ENCODE measurements at regions not wholly inside any gene's neighbourhood (a gene's known extent, or its start where the extent isn't known, plus 50 kb on each side); places are given as distances from the start of the nearest gene placed in this dataset.

DNA sequence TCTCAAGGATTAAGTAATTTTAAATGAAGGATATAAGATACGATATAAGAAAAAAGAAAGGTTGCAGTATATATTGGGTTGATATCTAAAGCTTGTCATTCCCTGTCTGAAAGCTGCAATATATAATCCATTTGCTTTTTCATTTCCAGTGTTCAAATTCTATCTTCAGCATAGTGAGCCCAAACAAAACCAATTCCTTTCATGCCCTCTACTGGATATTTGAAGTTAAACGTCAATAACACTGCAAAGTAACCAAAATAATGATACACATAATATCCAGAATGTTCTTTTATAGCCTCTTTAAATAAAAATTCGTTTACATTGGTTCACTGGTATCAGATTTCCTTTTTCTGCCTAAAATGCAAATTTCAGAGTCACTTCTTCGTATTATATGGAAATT lies 64.5 kb upstream of the DAAM1 start:
- H3K9me3 Mint-ChIP-seq, result no peaks in the 10 kb centered on the region
- no peaks in the 10 kb centered on the region for H3K4me1 ChIP-seq (ENCODE audit: control insufficient read depth in 1 of 2, insufficient read depth in 2 of 2, low read length in 2 of 2)
- H3K4me3 ChIP-seq (replicated peaks in 1 of 3; ENCODE audit: low read depth in 2 of 3, low read length in 3 of 3), result no peak overlapping the region
- no peaks in the 10 kb centered on the region for H3K27me3 ChIP-seq (ENCODE audit: control insufficient read depth in 2 of 2, insufficient read depth in 2 of 2, low read length in 2 of 2)
- intact Hi-C loops (cut with micrococcal nuclease), result no loop called here
- H3K9ac ChIP-seq (ENCODE audit: insufficient read depth, low read length, poor library complexity, severe bottlenecking), result no peak overlapping the region
- no peak for DNase-seq
- no peaks in the 10 kb centered on the region for H3K9me3 ChIP-seq (replicated peaks in 1 of 2; ENCODE audit: control insufficient read depth in 1 of 2, insufficient read depth in 1 of 2, low read length in 2 of 2)
- 20% methylated on average over 1 of the region's 4 CpGs for WGBS (ENCODE audit: insufficient coverage)
- no peaks in the 10 kb centered on the region for H3K79me2 ChIP-seq (ENCODE audit: insufficient read depth, low read length)
- H3K4me1 Mint-ChIP-seq, result no peaks in the 10 kb centered on the region
- H2AFZ ChIP-seq (ENCODE audit: insufficient read depth, low read depth, low read length, poor library complexity, severe bottlenecking), result no peak overlapping the region
- no peak overlapping the region for H3K27ac ChIP-seq (ENCODE audit: low read depth in 1 of 2, low read length in 2 of 2)
- no peaks in the 10 kb centered on the region for H3K36me3 ChIP-seq (replicated peaks in 1 of 2; ENCODE audit: control insufficient read depth in 1 of 2, insufficient read depth in 2 of 2, low read length in 2 of 2)
- peaks cover 0 to 3% (median 2%) of the 10 kb centered on the region in 3 donors for H3K27me3 Mint-ChIP-seq (ENCODE audit: low read depth in 3 of 3)
- H4K20me1 ChIP-seq (ENCODE audit: insufficient read depth, low read length), result no peaks in the 10 kb centered on the region
- no peak overlapping the region for H3K4me2 ChIP-seq (replicated peaks; ENCODE audit: extremely low read depth, low read length, poor library complexity, severe bottlenecking)
- no peak overlapping the region for H3K4me3 Mint-ChIP-seq
- no peaks in the 10 kb centered on the region for H3K36me3 Mint-ChIP-seq
- no peak overlapping the region for H3K27ac Mint-ChIP-seq
- TF ChIP-seq, protein P1, sequence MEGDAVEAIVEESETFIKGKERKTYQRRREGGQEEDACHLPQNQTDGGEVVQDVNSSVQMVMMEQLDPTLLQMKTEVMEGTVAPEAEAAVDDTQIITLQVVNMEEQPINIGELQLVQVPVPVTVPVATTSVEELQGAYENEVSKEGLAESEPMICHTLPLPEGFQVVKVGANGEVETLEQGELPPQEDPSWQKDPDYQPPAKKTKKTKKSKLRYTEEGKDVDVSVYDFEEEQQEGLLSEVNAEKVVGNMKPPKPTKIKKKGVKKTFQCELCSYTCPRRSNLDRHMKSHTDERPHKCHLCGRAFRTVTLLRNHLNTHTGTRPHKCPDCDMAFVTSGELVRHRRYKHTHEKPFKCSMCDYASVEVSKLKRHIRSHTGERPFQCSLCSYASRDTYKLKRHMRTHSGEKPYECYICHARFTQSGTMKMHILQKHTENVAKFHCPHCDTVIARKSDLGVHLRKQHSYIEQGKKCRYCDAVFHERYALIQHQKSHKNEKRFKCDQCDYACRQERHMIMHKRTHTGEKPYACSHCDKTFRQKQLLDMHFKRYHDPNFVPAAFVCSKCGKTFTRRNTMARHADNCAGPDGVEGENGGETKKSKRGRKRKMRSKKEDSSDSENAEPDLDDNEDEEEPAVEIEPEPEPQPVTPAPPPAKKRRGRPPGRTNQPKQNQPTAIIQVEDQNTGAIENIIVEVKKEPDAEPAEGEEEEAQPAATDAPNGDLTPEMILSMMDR (IDR thresholded peaks at IDR 0.05), result no peak

- no peaks in the 10 kb centered on the region for H3K27me3 ChIP-seq (ENCODE audit: control insufficient read depth in 2 of 2, insufficient read depth in 2 of 2, low read length in 2 of 2)
- no CpG with 5 or more reads among the region's 4 CpGs for WGBS (ENCODE audit: insufficient coverage)
- no peaks in the 10 kb centered on the region for H3K79me2 ChIP-seq (ENCODE audit: insufficient read depth, low read length)
- H3K27me3 Mint-ChIP-seq (ENCODE audit: low read depth in 3 of 3), result peaks cover 0 to 3% (median 0%) of the 10 kb centered on the region in 3 donors
- TF ChIP-seq, protein P1 (IDR thresholded peaks at IDR 0.05), result no peak
- no peak overlapping the region for H3K4me3 Mint-ChIP-seq
- DNase-seq, result no peak
- H3K4me3 ChIP-seq (replicated peaks in 1 of 3; ENCODE audit: low read depth in 2 of 3, low read length in 3 of 3), result no peak overlapping the region
- H3K9me3 Mint-ChIP-seq, result no peaks in the 10 kb centered on the region
- no peaks in the 10 kb centered on the region for H4K20me1 ChIP-seq (ENCODE audit: insufficient read depth, low read length)
- H3K9me3 ChIP-seq (replicated peaks in 1 of 2; ENCODE audit: control insufficient read depth in 1 of 2, insufficient read depth in 1 of 2, low read length in 2 of 2), result no peaks in the 10 kb centered on the region
- no peaks in the 10 kb centered on the region for H3K4me1 ChIP-seq (ENCODE audit: control insufficient read depth in 1 of 2, insufficient read depth in 2 of 2, low read length in 2 of 2)
- intact Hi-C loops (cut with micrococcal nuclease), result no loop called here
- H2AFZ ChIP-seq (ENCODE audit: insufficient read depth, low read depth, low read length, poor library complexity, severe bottlenecking), result no peak overlapping the region
- no peak overlapping the region for H3K4me2 ChIP-seq (replicated peaks; ENCODE audit: extremely low read depth, low read length, poor library complexity, severe bottlenecking)
- no peak overlapping the region for H3K9ac ChIP-seq (ENCODE audit: insufficient read depth, low read length, poor library complexity, severe bottlenecking)
- no peak overlapping the region for H3K27ac ChIP-seq (ENCODE audit: low read depth in 1 of 2, low read length in 2 of 2)
- H3K27ac Mint-ChIP-seq, result no peak overlapping the region
- no peaks in the 10 kb centered on the region for H3K4me1 Mint-ChIP-seq
- H3K36me3 Mint-ChIP-seq, result no peaks in the 10 kb centered on the region
- H3K36me3 ChIP-seq (replicated peaks in 1 of 2; ENCODE audit: control insufficient read depth in 1 of 2, insufficient read depth in 2 of 2, low read length in 2 of 2), result no peaks in the 10 kb centered on the region
Measured at GRCh38 chr14:59125156-59125555, 63.3 kb upstream of the DAAM1 start.

Data from CD14-positive monocyte (primary cell).